GM19035 (cell line): ENCODE measurements at regions not wholly inside any gene's neighbourhood (a gene's known extent, or its start where the extent isn't known, plus 50 kb on each side); places are given as distances from the start of the nearest gene placed in this dataset.
"Not testable (repeated sequence)": the region's sequence is repeated elsewhere in the genome, so short reads cannot be mapped to it uniquely, and the experiment has no call there.

Experiments used
- ATAC-seq: cut with Tn5 transposase; IDR thresholded peaks from one replicate; pipeline ENCODE4 v1.9.1; 2021; ENCODE audit not compliant: unreplicated experiment

- ATAC-seq = no peak
Observed at GRCh38 chr13:69283301-69283700, 824.3 kb upstream of the ATXN8OS start.

- ATAC-seq = no peak
Observed at GRCh38 chr13:69280399-69280798, 827.2 kb upstream of the ATXN8OS start.

- no peak for ATAC-seq
Observed at GRCh38 chr13:69279213-69279612, 828.4 kb upstream of the ATXN8OS start.

- no peak for ATAC-seq
Observed at GRCh38 chr13:69274231-69274630, 833.4 kb upstream of the ATXN8OS start.

- ATAC-seq = no peak
Observed at GRCh38 chr13:69264362-69265334, 843.0 kb upstream of the ATXN8OS start.

GRCh38 chr13:69243366-69243765, 864.3 kb upstream of the ATXN8OS start:
- no peak for ATAC-seq

- ATAC-seq = no peak
Observed at GRCh38 chr13:69234171-69234570, 873.5 kb upstream of the ATXN8OS start.

GRCh38 chr13:69226427-69226826, 881.2 kb upstream of the ATXN8OS start:
- ATAC-seq = no peak

GRCh38 chr13:69221633-69222498, 885.8 kb upstream of the ATXN8OS start:
- not testable (repeated sequence) for ATAC-seq

GRCh38 chr13:69213396-69213795, 894.2 kb upstream of the ATXN8OS start:
- ATAC-seq = no peak

GRCh38 chr13:69204620-69205019, 903.0 kb upstream of the ATXN8OS start:
- ATAC-seq = no peak

- no peak for ATAC-seq
Observed at GRCh38 chr13:69202996-69203395, 904.6 kb upstream of the ATXN8OS start.

- no peak for ATAC-seq
Observed at GRCh38 chr13:69199664-69200063, 908.0 kb upstream of the ATXN8OS start.

GRCh38 chr13:69198706-69199105, 908.9 kb upstream of the ATXN8OS start:
- no peak for ATAC-seq

GRCh38 chr13:69194130-69194529, 913.5 kb upstream of the ATXN8OS start:
- ATAC-seq = no peak

- ATAC-seq = no peak
Observed at GRCh38 chr13:69180034-69180433, 927.6 kb upstream of the ATXN8OS start.

GRCh38 chr13:69178000-69178399, 929.6 kb upstream of the ATXN8OS start:
- ATAC-seq = no peak

- no peak for ATAC-seq
Observed at GRCh38 chr13:69168436-69168835, 939.2 kb upstream of the ATXN8OS start.

- ATAC-seq = no peak
Observed at GRCh38 chr13:69155136-69155535, 952.5 kb upstream of the ATXN8OS start.

- no peak for ATAC-seq
Observed at GRCh38 chr13:69142101-69142500, 965.5 kb upstream of the ATXN8OS start.

GRCh38 chr13:69124996-69125395, 982.6 kb upstream of the ATXN8OS start:
- no peak for ATAC-seq
